ENCODE measurements at regions not wholly inside any gene's neighbourhood (a gene's known extent, or its start where the extent isn't known, plus 50 kb on each side); places are given as distances from the start of the nearest gene placed in this dataset.
A peak's percentile ranks its signal among the peaks of the same experiment; 100 is the strongest.

DNA sequence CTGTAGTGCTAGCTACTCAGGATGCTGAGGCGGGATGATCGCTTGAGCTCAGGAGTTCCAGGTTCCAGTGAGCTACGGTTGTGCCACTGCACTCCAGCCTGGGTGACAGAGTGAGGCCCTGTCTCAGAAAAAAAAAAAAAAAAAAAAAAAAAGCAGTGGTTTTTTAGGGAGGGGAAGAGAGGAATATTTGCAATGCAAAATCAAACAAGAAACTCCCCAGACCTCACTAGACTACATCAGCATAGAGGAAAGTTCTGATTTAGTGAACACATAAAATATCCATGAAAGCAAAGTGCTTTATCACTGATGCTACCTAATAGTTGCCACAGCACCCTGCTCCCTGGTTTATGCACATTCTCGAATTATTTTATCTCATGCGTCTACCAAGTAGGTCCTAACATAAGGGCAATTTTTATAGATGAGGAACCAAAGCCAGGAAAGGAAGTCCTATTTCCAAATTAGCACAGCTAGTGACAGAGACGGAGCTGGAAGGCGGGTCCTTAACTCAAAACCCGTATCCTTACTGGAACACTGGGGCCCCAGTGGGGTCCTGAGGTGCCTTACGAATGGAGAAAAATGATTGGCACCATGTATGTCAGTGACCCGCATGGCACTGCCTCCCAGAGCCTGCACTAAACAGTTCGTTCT, 50.7 kb upstream of the GPR157 start:
- DNase-seq = no peak
- Histone ChIP-seq H3K27ac (no peak overlapping the region), H3K9me3 (ENCODE audit: low read depth) (no peaks in the 10 kb centered on the region), H3F3A (ENCODE audit: insufficient read depth) (no peaks in the 10 kb centered on the region), H4K20me1 (ENCODE audit: insufficient read depth) (peaks cover 14% of the 10 kb centered on the region), H3K4me1 (ENCODE audit: insufficient read depth) (peaks cover 15% of the 10 kb centered on the region; the same call in 1 of the 2 replicates), H3K4me2 (ENCODE audit: unreplicated experiment) (peak overlapping the region; percentile 99), H3K36me3 (ENCODE audit: low read depth) (peaks cover 4% of the 10 kb centered on the region; the same call in 1 of the 2 replicates), H3K9ac (no peak overlapping the region), H2AFZ (no peak overlapping the region), H3K27me3 (replicated peaks; ENCODE audit: insufficient read depth) (no peaks in the 10 kb centered on the region), H3K4me3 (peak overlapping the region; percentile 99), H3K9me2 (ENCODE audit: insufficient read depth) (no peaks in the 10 kb centered on the region), H3K79me2 (ENCODE audit: insufficient read depth) (peaks cover 91% of the 10 kb centered on the region)
- no peak for TF ChIP-seq EZH2phosphoT487 (IDR thresholded peaks at IDR 0.05; ENCODE audit: insufficient read depth, low read depth)
- TF ChIP-seq EZH2 (IDR thresholded peaks at IDR 0.05; ENCODE audit: insufficient read depth, poor library complexity, severe bottlenecking) = no peak
- in situ Hi-C loops (cut with MboI) = no loop called here
- WGBS, 2 experiments (ENCODE audit: low coverage in 1 of 2, low lambda C conversion rate in 2 of 2, missing lambda C conversion rate in 2 of 2) = 91 to 94% methylated on average over 11 of the region's 11 CpGs

DNA sequence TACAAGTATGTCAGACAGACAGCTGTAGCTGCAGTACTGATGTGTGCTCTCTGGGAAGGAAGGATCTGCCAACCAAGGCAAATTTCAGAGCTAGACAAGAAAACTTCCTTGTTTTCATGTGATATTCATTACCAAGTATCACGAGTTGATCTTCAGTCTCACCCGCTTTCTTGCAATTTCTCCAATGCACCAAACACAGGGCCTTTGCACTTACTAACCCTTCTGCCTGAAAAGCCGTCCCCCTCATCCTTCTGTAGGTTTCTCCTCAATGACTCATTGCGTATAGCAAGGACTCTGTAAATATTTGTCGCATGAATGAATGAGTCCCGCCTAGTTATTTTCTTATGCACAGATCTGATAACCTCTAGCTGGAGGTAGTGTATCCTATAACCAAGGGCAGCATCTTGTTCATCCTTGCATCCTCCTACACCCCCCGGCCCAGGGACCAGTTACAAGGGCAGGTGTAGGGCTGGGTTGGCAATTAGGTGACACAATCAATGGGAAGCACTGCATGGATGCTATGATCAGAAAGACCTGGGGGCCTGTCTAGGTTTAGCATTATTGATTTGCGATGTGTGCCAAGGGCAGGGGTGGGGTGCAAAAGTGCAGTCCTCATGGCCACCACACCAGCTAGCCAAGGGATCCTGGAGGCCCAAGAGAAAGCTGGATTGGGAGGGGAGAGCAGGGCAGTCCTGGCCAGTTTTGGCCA, 51.4 kb upstream of the GPR157 start:
- Histone ChIP-seq H3K4me1 (ENCODE audit: insufficient read depth) (peaks cover 15% of the 10 kb centered on the region; the same call in 1 of the 2 replicates), H2AFZ (no peak overlapping the region), H3K79me2 (ENCODE audit: insufficient read depth) (peaks cover 84% of the 10 kb centered on the region), H3K36me3 (ENCODE audit: low read depth) (peaks cover 4% of the 10 kb centered on the region; the same call in 1 of the 2 replicates), H4K20me1 (ENCODE audit: insufficient read depth) (peaks cover 7% of the 10 kb centered on the region), H3K4me3 (peak overlapping the region; percentile 99), H3K27ac (no peak overlapping the region), H3K9me2 (ENCODE audit: insufficient read depth) (no peaks in the 10 kb centered on the region), H3K9me3 (ENCODE audit: low read depth) (no peaks in the 10 kb centered on the region), H3K9ac (peak overlapping the region; percentile 93; the same call in 1 of the 2 replicates), H3F3A (ENCODE audit: insufficient read depth) (no peaks in the 10 kb centered on the region), H3K27me3 (replicated peaks; ENCODE audit: insufficient read depth) (no peaks in the 10 kb centered on the region), H3K4me2 (ENCODE audit: unreplicated experiment) (peak overlapping the region; percentile 99)
- in situ Hi-C loops (cut with MboI) = no loop called here
- WGBS, 2 experiments (ENCODE audit: low coverage in 1 of 2, low lambda C conversion rate in 2 of 2, missing lambda C conversion rate in 2 of 2) = 86 to 88% methylated on average over 8 of the region's 8 CpGs
- TF ChIP-seq EZH2phosphoT487 (IDR thresholded peaks at IDR 0.05; ENCODE audit: insufficient read depth, low read depth) (no peak), EZH2 (IDR thresholded peaks at IDR 0.05; ENCODE audit: insufficient read depth, poor library complexity, severe bottlenecking) (no peak)
- DNase-seq = peak; percentile 44

DNA sequence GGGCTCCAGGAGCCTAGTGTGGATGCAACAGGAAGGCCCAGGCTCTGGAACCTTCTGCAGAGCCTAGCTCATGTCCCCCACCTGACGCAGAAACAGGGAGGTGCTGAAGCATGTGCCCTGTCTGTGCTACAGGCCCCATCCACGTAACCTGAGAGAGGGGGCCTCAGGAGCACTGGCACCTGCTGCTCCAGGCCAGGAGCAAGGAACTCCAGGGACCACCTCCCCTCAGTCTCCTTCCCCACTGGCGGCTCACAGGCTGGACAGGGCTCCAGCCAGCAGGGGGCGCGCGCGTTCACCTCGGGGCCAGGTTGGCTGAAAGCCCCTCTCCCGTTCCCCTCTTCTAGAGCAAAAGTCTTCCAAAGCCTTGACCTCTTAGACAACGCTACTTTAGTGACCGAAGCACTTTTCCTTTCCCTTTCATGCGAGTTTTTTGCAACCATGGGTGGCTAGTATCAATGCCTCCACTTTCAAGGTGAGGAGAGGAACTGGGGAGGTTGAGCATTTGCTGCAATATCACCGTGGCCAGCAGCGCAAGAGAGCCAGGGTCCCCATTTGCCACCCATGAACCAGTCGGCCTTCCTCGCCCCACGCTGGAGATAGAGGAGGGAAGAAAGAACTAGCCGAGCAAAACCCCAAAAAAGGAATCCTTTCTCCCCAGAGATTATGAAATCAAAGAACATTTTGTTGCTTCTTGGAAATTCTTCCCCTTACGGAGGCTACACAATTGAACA, 52.4 kb upstream of the GPR157 start:
- TF ChIP-seq EZH2 (IDR thresholded peaks at IDR 0.05; ENCODE audit: insufficient read depth, poor library complexity, severe bottlenecking) (no peak), EZH2phosphoT487 (IDR thresholded peaks at IDR 0.05; ENCODE audit: insufficient read depth, low read depth) (no peak)

More for the DNA sequence above, 52.4 kb upstream of the GPR157 start:
- Histone ChIP-seq H3K9me3 (ENCODE audit: low read depth) (no peaks in the 10 kb centered on the region), H3K79me2 (ENCODE audit: insufficient read depth) (peaks cover 73% of the 10 kb centered on the region), H3K27me3 (replicated peaks; ENCODE audit: insufficient read depth) (no peaks in the 10 kb centered on the region), H4K20me1 (ENCODE audit: insufficient read depth) (peaks cover 4% of the 10 kb centered on the region), H3K4me2 (ENCODE audit: unreplicated experiment) (peak overlapping the region; percentile 99), H3K27ac (peak overlapping the region; percentile 78), H3K9me2 (ENCODE audit: insufficient read depth) (no peaks in the 10 kb centered on the region), H3K9ac (peak overlapping the region; percentile 93), H3F3A (ENCODE audit: insufficient read depth) (no peaks in the 10 kb centered on the region), H3K4me1 (ENCODE audit: insufficient read depth) (peaks cover 15% of the 10 kb centered on the region; the same call in 1 of the 2 replicates), H3K36me3 (ENCODE audit: low read depth) (peaks cover 4% of the 10 kb centered on the region; the same call in 1 of the 2 replicates), H2AFZ (peak overlapping the region; percentile 79), H3K4me3 (peak overlapping the region; percentile 99)
- in situ Hi-C loops (cut with MboI) = no loop called here
- DNase-seq = peak; percentile 72
- WGBS, 2 experiments (ENCODE audit: low coverage in 1 of 2, low lambda C conversion rate in 2 of 2, missing lambda C conversion rate in 2 of 2) = 6 to 10% methylated on average over 19 of the region's 19 CpGs

Measured in GM23248 (cell line).